GM23248 (cell line): ENCODE measurements at regions not wholly inside any gene's neighbourhood (a gene's known extent, or its start where the extent isn't known, plus 50 kb on each side); places are given as distances from the start of the nearest gene placed in this dataset.

Experiments used
- EZH2 ChIP-seq: fragments of 200-600 bp; sonication (generic); IDR thresholded peaks from 2 replicates; pipeline ENCODE4 v1.6.1; 2018; ENCODE audit warnings: antibody characterized with exemption, mild to moderate bottlenecking; ENCODE audit not compliant: insufficient read depth, poor library complexity, severe bottlenecking
- EZH2phosphoT487 ChIP-seq: fragments of 200-600 bp; sonication (generic); IDR thresholded peaks from 2 replicates; pipeline ENCODE4 v1.6.1; 2018; ENCODE audit warnings: antibody characterized with exemption, moderate library complexity, mild to moderate bottlenecking, low read depth; ENCODE audit not compliant: insufficient read depth

GRCh38 chr2:45293182-45293581, 283.9 kb upstream of the SIX2 start:
- TF ChIP-seq EZH2: no peak
- no peak for TF ChIP-seq EZH2phosphoT487
